Motor neuron (in vitro differentiated cells): ENCODE measurements at regions not wholly inside any gene's neighbourhood (a gene's known extent, or its start where the extent isn't known, plus 50 kb on each side); places are given as distances from the start of the nearest gene placed in this dataset.
"Not testable (repeated sequence)": the region's sequence is repeated elsewhere in the genome, so short reads cannot be mapped to it uniquely, and the experiment has no call there.

ENCODE experiments used
- ATAC-seq, 8 experiments: fragments of 200-7000 bp; cut with Tn5 transposase; replicated peaks in 6 of 8; 2 replicates each; pipeline ENCODE4 v1.8.0; 2021; ENCODE audit warnings: mild to moderate bottlenecking in 8 of 8, moderate library complexity in 8 of 8
- H3K27ac ChIP-seq, 2 donors: fragments of 250-450 bp; sonication (Bioruptor Pico); 2 replicates each; pipeline ENCODE4 v1.9.0; 2021; ENCODE audit warnings: antibody characterized with exemption in 2 of 2, mild to moderate bottlenecking in 2 of 2, moderate library complexity in 1 of 2
- H3K4me1 ChIP-seq, 2 donors: fragments of 250-450 bp; sonication (Bioruptor Pico); replicated peaks in 1 of 2; 2 replicates each; pipeline ENCODE4 v1.6.1; 2021; ENCODE audit warnings: antibody characterized with exemption in 2 of 2, mild to moderate bottlenecking in 2 of 2, moderate library complexity in 1 of 2
- H3K4me3 ChIP-seq, 5 donors: fragments of 250-450 bp; sonication (Bioruptor Pico); 2 replicates each; pipeline ENCODE4 v1.9.0; 2021; ENCODE audit warnings: antibody characterized with exemption in 5 of 5, mild to moderate bottlenecking in 5 of 5, moderate library complexity in 4 of 5
- WGBS, 10 experiments: fragments of 450-650 bp; shearing (Covaris generic); methylation state at CpG; one replicate each; pipeline ENCODE4 v1.0.0; 2022; 5-methylcytosine and 5-hydroxymethylcytosine counted together
- in situ Hi-C, 9 experiments: fragments of 400-800 bp; cut with MboI; loops; one replicate each; pipeline ENCODE4 v1.15.0; 2021; ENCODE audit warnings: low sequenced_read_pairs in 9 of 9, low pct_unique_long_range_greater_than_20kb in 2 of 9; ENCODE audit not compliant: unreplicated experiment in 9 of 9

GRCh38 chr4:69344786-69345185, 64.5 kb downstream of the UGT2B28 start:
- ATAC-seq, H3K4me1 ChIP-seq, in situ Hi-C loops, H3K4me3 ChIP-seq, H3K27ac ChIP-seq: not testable (repeated sequence)
- 5 to 40% (median 20%) methylated on average over 1 to 2 of the region's 3 CpGs; no CpG with 5 or more reads in 7 of the 10 experiments for WGBS, 10 experiments

- in situ Hi-C loops, ATAC-seq, H3K4me1 ChIP-seq, H3K4me3 ChIP-seq, H3K27ac ChIP-seq: not testable (repeated sequence)
- WGBS, 10 experiments, result 24 to 60% methylated on average over 1 to 5 of the region's 10 CpGs; no CpG with 5 or more reads in 8 of the 10 experiments
Observed at GRCh38 chr4:69348746-69349145, 68.5 kb downstream of the UGT2B28 start.

GRCh38 chr4:69360271-69360670, 80.0 kb downstream of the UGT2B28 start:
- peak in 2 of 8 experiments; percentile 30 to 34 for ATAC-seq

GRCh38 chr4:69360768-69361167, 80.5 kb downstream of the UGT2B28 start:
- in situ Hi-C loops, H3K4me3 ChIP-seq, H3K4me1 ChIP-seq, H3K27ac ChIP-seq: not testable (repeated sequence)
- peak in 2 of 8 experiments; percentile 15 to 73 for ATAC-seq

More at GRCh38 chr4:69360271-69360670, 80.0 kb downstream of the UGT2B28 start:
- 20% methylated on average over 1 of the region's 1 CpG; no CpG with 5 or more reads in 9 of the 10 experiments for WGBS, 10 experiments
- H3K27ac ChIP-seq, result no peak overlapping the region
- in situ Hi-C loops, result no loop called here
- no peak overlapping the region for H3K4me3 ChIP-seq
- H3K4me1 ChIP-seq, result no peaks in the 10 kb centered on the region

GRCh38 chr4:69362351-69362750, 82.1 kb downstream of the UGT2B28 start:
- H3K27ac ChIP-seq, result no peak overlapping the region
- H3K4me3 ChIP-seq, result no peak overlapping the region
- in situ Hi-C loops, result no loop called here
- H3K4me1 ChIP-seq, result no peaks in the 10 kb centered on the region
- WGBS, 10 experiments, result 0 to 100% (median 74%) methylated on average over 1 to 3 of the region's 3 CpGs; no CpG with 5 or more reads in 1 of the 10 experiments
- no peak for ATAC-seq

- ATAC-seq, H3K27ac ChIP-seq, H3K4me1 ChIP-seq, in situ Hi-C loops, H3K4me3 ChIP-seq: not testable (repeated sequence)
- 0 to 86% (median 17%) methylated on average over 1 of the region's 2 CpGs; no CpG with 5 or more reads in 7 of the 10 experiments for WGBS, 10 experiments
Observed at GRCh38 chr4:69367664-69368063, 87.4 kb downstream of the UGT2B28 start.

- Histone ChIP-seq H3K27ac (no peak overlapping the region), H3K4me1 (no peaks in the 10 kb centered on the region), H3K4me3 (no peak overlapping the region)
- in situ Hi-C loops, result no loop called here
- WGBS, 10 experiments, result 0 to 100% (median 67%) methylated on average over 2 to 11 of the region's 12 CpGs; no CpG with 5 or more reads in 3 of the 10 experiments
- ATAC-seq, result no peak
Observed at GRCh38 chr4:69376450-69376849, 96.2 kb downstream of the UGT2B28 start.

- ATAC-seq, result no peak
- Histone ChIP-seq H3K27ac (no peak overlapping the region), H3K4me3 (no peak overlapping the region), H3K4me1 (no peaks in the 10 kb centered on the region)
- 0 to 100% (median 89%) methylated on average over 2 to 5 of the region's 7 CpGs; no CpG with 5 or more reads in 5 of the 10 experiments for WGBS, 10 experiments
- in situ Hi-C loops, result no loop called here
Observed at GRCh38 chr4:69377562-69377961, 97.3 kb downstream of the UGT2B28 start.

- Histone ChIP-seq H3K27ac (no peak overlapping the region), H3K4me3 (no peak overlapping the region), H3K4me1 (no peaks in the 10 kb centered on the region)
- 0 to 84% (median 38%) methylated on average over 1 to 3 of the region's 3 CpGs; no CpG with 5 or more reads in 3 of the 10 experiments for WGBS, 10 experiments
- ATAC-seq, result no peak
- in situ Hi-C loops, result no loop called here
Observed at GRCh38 chr4:69383281-69383680, 103.0 kb downstream of the UGT2B28 start.

GRCh38 chr4:69389111-69389510, 106.6 kb downstream of the UGT2B4 start:
- H3K27ac ChIP-seq, H3K4me3 ChIP-seq, ATAC-seq, H3K4me1 ChIP-seq, in situ Hi-C loops: not testable (repeated sequence)
- WGBS, 10 experiments, result 0 to 100% (median 49%) methylated on average over 1 to 4 of the region's 4 CpGs; no CpG with 5 or more reads in 2 of the 10 experiments

- WGBS, 10 experiments, result 8 to 100% (median 80%) methylated on average over 1 to 2 of the region's 2 CpGs; no CpG with 5 or more reads in 1 of the 10 experiments
- in situ Hi-C loops, result no loop called here
- no peak overlapping the region for H3K27ac ChIP-seq
Observed at GRCh38 chr4:69408451-69408850, 87.3 kb downstream of the UGT2B4 start.

GRCh38 chr4:69411981-69412380, 83.7 kb downstream of the UGT2B4 start:
- H3K4me1 ChIP-seq, ATAC-seq, H3K4me3 ChIP-seq, H3K27ac ChIP-seq, in situ Hi-C loops: not testable (repeated sequence)

More at GRCh38 chr4:69408451-69408850, 87.3 kb downstream of the UGT2B4 start:
- Histone ChIP-seq H3K4me1 (no peaks in the 10 kb centered on the region), H3K4me3 (no peak overlapping the region)
- ATAC-seq, result no peak

- 48 to 100% (median 88%) methylated on average over 1 to 9 of the region's 9 CpGs; no CpG with 5 or more reads in 1 of the 10 experiments for WGBS, 10 experiments
- H3K4me3 ChIP-seq, H3K27ac ChIP-seq, H3K4me1 ChIP-seq, in situ Hi-C loops, ATAC-seq: not testable (repeated sequence)
Observed at GRCh38 chr4:69424722-69425121, 71.0 kb downstream of the UGT2B4 start.
